Body of pancreas (tissue), 4 donors: ENCODE measurements at regions not wholly inside any gene's neighbourhood (a gene's known extent, or its start where the extent isn't known, plus 50 kb on each side); places are given as distances from the start of the nearest gene placed in this dataset.

Source experiments
- POLR2A ChIP-seq, 3 donors: fragments of 450-650 bp; IDR thresholded peaks; one replicate each; pipeline ENCODE4 v1.6.1; 2016; ENCODE audit warnings: antibody characterized with exemption in 3 of 3, mild to moderate bottlenecking in 2 of 3
- TF ChIP-seq, protein P1 (sequence below), 7 experiments: fragments of 450-650 bp in 4 of 7; fragments of 200-600 bp in 3 of 7; sonication (generic) in 3 of 7; IDR thresholded peaks; one replicate each; pipeline ENCODE4 v1.5.1; 2016 to 2019; ENCODE audit warnings: antibody characterized with exemption in 7 of 7

DNA sequence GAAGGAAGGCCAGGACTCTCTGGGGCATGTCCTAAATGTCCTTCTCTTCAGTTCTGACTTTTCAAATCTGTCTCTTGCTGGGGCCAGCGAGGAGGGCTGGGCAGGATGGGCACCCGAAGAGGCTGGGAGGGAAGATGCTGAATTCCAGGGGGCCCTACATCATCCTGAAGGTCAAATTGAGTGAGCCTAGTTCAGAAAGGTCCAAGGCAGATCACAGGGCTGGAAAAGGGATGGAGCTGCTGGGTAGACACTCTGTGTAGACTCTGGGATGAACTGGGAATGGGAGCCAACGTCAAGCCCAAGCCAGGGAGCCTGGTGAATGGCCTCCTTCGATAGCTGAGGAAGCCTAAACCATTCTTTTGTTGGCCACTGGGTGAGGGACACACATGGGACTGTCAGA lies 133.1 kb downstream of the MYCN start:
- TF ChIP-seq, protein P1, sequence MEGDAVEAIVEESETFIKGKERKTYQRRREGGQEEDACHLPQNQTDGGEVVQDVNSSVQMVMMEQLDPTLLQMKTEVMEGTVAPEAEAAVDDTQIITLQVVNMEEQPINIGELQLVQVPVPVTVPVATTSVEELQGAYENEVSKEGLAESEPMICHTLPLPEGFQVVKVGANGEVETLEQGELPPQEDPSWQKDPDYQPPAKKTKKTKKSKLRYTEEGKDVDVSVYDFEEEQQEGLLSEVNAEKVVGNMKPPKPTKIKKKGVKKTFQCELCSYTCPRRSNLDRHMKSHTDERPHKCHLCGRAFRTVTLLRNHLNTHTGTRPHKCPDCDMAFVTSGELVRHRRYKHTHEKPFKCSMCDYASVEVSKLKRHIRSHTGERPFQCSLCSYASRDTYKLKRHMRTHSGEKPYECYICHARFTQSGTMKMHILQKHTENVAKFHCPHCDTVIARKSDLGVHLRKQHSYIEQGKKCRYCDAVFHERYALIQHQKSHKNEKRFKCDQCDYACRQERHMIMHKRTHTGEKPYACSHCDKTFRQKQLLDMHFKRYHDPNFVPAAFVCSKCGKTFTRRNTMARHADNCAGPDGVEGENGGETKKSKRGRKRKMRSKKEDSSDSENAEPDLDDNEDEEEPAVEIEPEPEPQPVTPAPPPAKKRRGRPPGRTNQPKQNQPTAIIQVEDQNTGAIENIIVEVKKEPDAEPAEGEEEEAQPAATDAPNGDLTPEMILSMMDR (IDR thresholded peaks at IDR 0.05) = no peak
- no peak for TF ChIP-seq POLR2A (IDR thresholded peaks at IDR 0.05)
